K562 (cell line): ENCODE measurements at regions not wholly inside any gene's neighbourhood (a gene's known extent, or its start where the extent isn't known, plus 50 kb on each side); places are given as distances from the start of the nearest gene placed in this dataset.

Experiments
- ATAC-seq: fragments of 200-7000 bp; cut with Tn5 transposase; 3 replicates; pipeline ENCODE4 v1.9.1; 2020; ENCODE audit warnings: moderate library complexity
- BruUV-seq: library from RNA; stranded (reverse); fragments of 400-500 nt; replicated peaks from 2 replicates; lab custom pipeline; 2021; lab: Mats Ljungman, UMichigan
- CTCF ChIA-PET: fragments of 300-600 bp; formaldehyde crosslinking; extraction: SDS; loops from one replicate; lab custom pipeline; 2021; ENCODE audit warnings: low intra/inter-chr PET ratio; lab: Yijun Ruan, JAX
- POLR2A ChIA-PET: fragments of 300-600, 350-650 bp; sonication (Branson Sonifier 250); formaldehyde crosslinking; extraction: SDS; loops from one replicate; lab custom pipeline; 2021; ENCODE audit warnings: antibody characterized with exemption, inconsistent platforms; lab: Yijun Ruan, JAX
- DNase-seq, 4 experiments: peaks; one replicate each; pipeline versions ENCODE4 v3.0.0 to v3.0.0-alpha.2; 2011 to 2018; ENCODE audit warnings: low spot score in 3 of 4, mixed read lengths in 3 of 4; ENCODE audit errors: extremely low read depth in 1 of 4
- FAIRE-seq: peaks from 2 replicates; lab custom pipeline; 2011; peaks lifted over from hg19 to GRCh38; lab: Jason Lieb, UNC
- H2AFZ ChIP-seq: 2 replicates; pipeline ENCODE4 v1.6.0; 2011; ENCODE audit warnings: low read depth, low read length, control low read depth, inconsistent platforms
- H3K27ac ChIP-seq: fragments of 200-600 bp; 3 replicates; pipeline ENCODE4 v1.8.0; 2011; ENCODE audit warnings: low read depth, mild to moderate bottlenecking, control low read depth, inconsistent platforms, low read length, moderate library complexity, mixed read lengths; ENCODE audit errors: extremely low read depth
- H3K27me3 ChIP-seq, 2 experiments: fragments of 300-600 bp in 1 of 2; 2 replicates in 1 of 2; 3 replicates in 1 of 2; pipeline versions ENCODE4 v1.6.0 to v1.8.0; 2011; ENCODE audit warnings: inconsistent platforms in 2 of 2, low read length in 2 of 2, mild to moderate bottlenecking in 1 of 2, mixed read lengths in 1 of 2, moderate library complexity in 1 of 2; ENCODE audit not compliant: control insufficient read depth in 2 of 2, insufficient read depth in 2 of 2
- H3K36me3 ChIP-seq: fragments of 300-600 bp; 3 replicates; pipeline ENCODE4 v1.8.0; 2011; ENCODE audit warnings: mild to moderate bottlenecking, low read length, inconsistent platforms; ENCODE audit not compliant: control insufficient read depth, insufficient read depth
- H3K4me1 ChIP-seq, 2 experiments: fragments of 200-600 bp in 1 of 2; replicated peaks in 1 of 2; 2 replicates in 1 of 2; 3 replicates in 1 of 2; pipeline versions ENCODE4 v1.5.1 to v1.8.0; 2011; ENCODE audit warnings: inconsistent platforms in 2 of 2, low read length in 2 of 2, mild to moderate bottlenecking in 1 of 2, mixed read lengths in 1 of 2, moderate library complexity in 1 of 2; ENCODE audit not compliant: control insufficient read depth in 2 of 2, insufficient read depth in 2 of 2
- H3K4me2 ChIP-seq: 2 replicates; pipeline ENCODE4 v1.6.1; 2011; ENCODE audit warnings: low read length, control low read depth, inconsistent platforms, mixed read lengths; ENCODE audit not compliant: insufficient read depth
- H3K4me3 ChIP-seq: fragments of 200-600 bp; sonication (generic), shearing (Covaris generic); 2 replicates; pipeline ENCODE4 v1.5.1; 2016; ENCODE audit warnings: control low read depth, inconsistent platforms
- H3K79me2 ChIP-seq: fragments of 200-600 bp; 3 replicates; pipeline ENCODE4 v1.8.0; 2011; ENCODE audit warnings: low read length, inconsistent platforms; ENCODE audit not compliant: control insufficient read depth, insufficient read depth
- H3K9ac ChIP-seq, 2 experiments: 2 replicates each; pipeline versions ENCODE4 v1.6.0 to v1.6.1; 2011; ENCODE audit warnings: low read depth in 2 of 2, low read length in 2 of 2, control low read depth in 1 of 2, inconsistent platforms in 1 of 2, mild to moderate bottlenecking in 1 of 2, mixed read lengths in 1 of 2; ENCODE audit not compliant: insufficient read depth in 1 of 2
- H3K9me1 ChIP-seq: one replicate; pipeline ENCODE4 v1.6.0; 2011; ENCODE audit warnings: inconsistent platforms, mild to moderate bottlenecking, low read length, moderate library complexity; ENCODE audit not compliant: control insufficient read depth, insufficient read depth
- H3K9me3 ChIP-seq: replicated peaks from 2 replicates; pipeline ENCODE4 v1.5.1; 2011; ENCODE audit warnings: low read depth, low read length, inconsistent platforms; ENCODE audit not compliant: control insufficient read depth, insufficient read depth
- H4K20me1 ChIP-seq: replicated peaks from 2 replicates; pipeline ENCODE4 v1.6.1; 2011; ENCODE audit warnings: low read length, inconsistent platforms, mixed read lengths; ENCODE audit not compliant: control insufficient read depth, insufficient read depth
- CXXC5 ChIP-seq: fragments of 250-450 bp; sonication (Bioruptor Pico); IDR thresholded peaks from 2 replicates; pipeline ENCODE4 v1.8.0; 2022; ENCODE audit warnings: inconsistent platforms, mild to moderate bottlenecking, moderate library complexity
- EHMT2 ChIP-seq: fragments of 450-650 bp; IDR thresholded peaks from 2 replicates; pipeline ENCODE4 v1.6.1; 2018; ENCODE audit warnings: antibody characterized with exemption
- ETV5 ChIP-seq: sonication (generic); formaldehyde crosslinking; IDR thresholded peaks from 2 replicates; pipeline ENCODE4 v1.4.0; 2020; ENCODE audit warnings: low read depth, mild to moderate bottlenecking, missing genetic modification reagents
- HMG20A ChIP-seq: fragments of 450-650 bp; formaldehyde crosslinking; conservative IDR thresholded peaks from 2 replicates; pipeline ENCODE4 v1.4.0; 2020; ENCODE audit warnings: mild to moderate bottlenecking, mixed read lengths
- NR3C1 ChIP-seq: sonication (generic); formaldehyde crosslinking; IDR thresholded peaks from 2 replicates; pipeline ENCODE4 v1.8.1; 2022; ENCODE audit warnings: missing genetic modification reagents
- SLC30A9 ChIP-seq: fragments of 250-450 bp; sonication (Bioruptor Pico); IDR thresholded peaks from 2 replicates; pipeline ENCODE4 v1.8.0; 2022; ENCODE audit warnings: mild to moderate bottlenecking, moderate library complexity
- SMAD1 ChIP-seq: fragments of 150-350 bp; IDR thresholded peaks from 2 replicates; pipeline ENCODE4 v1.6.1; 2014; ENCODE audit warnings: low read length, low read depth; ENCODE audit not compliant: partially characterized antibody
- ZNF3 ChIP-seq: fragments of 250-450 bp; sonication (Bioruptor Pico); IDR thresholded peaks from 2 replicates; pipeline ENCODE4 v1.5.0; 2021; ENCODE audit warnings: mild to moderate bottlenecking, moderate library complexity
- ZNF431 ChIP-seq: sonication (generic); formaldehyde crosslinking; IDR thresholded peaks from 2 replicates; pipeline ENCODE4 v1.8.0; 2022; ENCODE audit warnings: mild to moderate bottlenecking, missing genetic modification reagents
- ZNF764 ChIP-seq: fragments of 250-450 bp; sonication (Bioruptor Pico); IDR thresholded peaks from 2 replicates; pipeline ENCODE4 v1.4.0; 2020; ENCODE audit warnings: low read depth, mild to moderate bottlenecking, moderate library complexity
- in situ Hi-C: fragments of 300-500 bp; cut with MboI; formaldehyde crosslinking; loops from 4 replicates; pipeline ENCODE4 v1.15.0; 2018; ENCODE audit warnings: inconsistent platforms, mixed read lengths
- intact Hi-C: fragments of 100-400 bp; cut with micrococcal nuclease; formaldehyde crosslinking; loops from 2 replicates; pipeline ENCODE4 v1.14.2; 2022

GRCh38 chr4:58261526-58261925, 1151.3 kb upstream of the IGFBP7 start:
- FAIRE-seq (no peak), DNase-seq (no peak), ATAC-seq (no peak)
- Histone ChIP-seq H3K4me3 (no peak overlapping the region), H3K27me3 (no peaks in the 10 kb centered on the region), H3K9me1 (no peaks in the 10 kb centered on the region), H3K4me1 (no peaks in the 10 kb centered on the region), H3K27ac (no peak overlapping the region), H3K9ac (no peak overlapping the region), H3K36me3 (no peaks in the 10 kb centered on the region), H3K9me3 (no peaks in the 10 kb centered on the region; the same call in 1 of the 2 replicates), H3K79me2 (no peaks in the 10 kb centered on the region), H2AFZ (no peak overlapping the region), H3K4me2 (no peak overlapping the region), H4K20me1 (no peaks in the 10 kb centered on the region)
- in situ Hi-C loops (no loop called here), intact Hi-C loops (no loop called here)
- no peak for TF ChIP-seq ZNF3 (CRISPR knock-in tag)
- TF ChIP-seq CXXC5 (CRISPR knock-in tag) = no peak
- no peak for TF ChIP-seq SMAD1
- no peak for TF ChIP-seq HMG20A (CRISPR knock-in tag)
- no peak for TF ChIP-seq NR3C1 (CRISPR knock-in tag)
- TF ChIP-seq ZNF431 (CRISPR knock-in tag) = no peak
- no peak for TF ChIP-seq ETV5 (CRISPR knock-in tag)
- no peak for TF ChIP-seq SLC30A9 (CRISPR knock-in tag)
- TF ChIP-seq ZNF764 (CRISPR knock-in tag) = no peak
- no peak for TF ChIP-seq EHMT2
- POLR2A ChIA-PET = no interaction called here
- BruUV-seq = no TSS peak
- CTCF ChIA-PET = no interaction called here
